Epithelial cell of proximal tubule (primary cell): ENCODE measurements at regions not wholly inside any gene's neighbourhood (a gene's known extent, or its start where the extent isn't known, plus 50 kb on each side); places are given as distances from the start of the nearest gene placed in this dataset.

Experiments
- DNase-seq: peaks from one replicate; pipeline ENCODE4 v3.0.0-alpha.2; 2011; ENCODE audit warnings: low read depth
- H3K4me3 ChIP-seq: 2 replicates; pipeline ENCODE4 v1.5.1; 2011; ENCODE audit warnings: low read depth, mild to moderate bottlenecking, low read length
- CTCF ChIP-seq: conservative IDR thresholded peaks from 2 replicates; pipeline ENCODE4 v1.5.1; 2012; ENCODE audit warnings: low read depth, mild to moderate bottlenecking, low read length

GRCh38 chr2:58928973-58929372 lies 687.8 kb upstream of the FANCL start:
- no peak overlapping the region for H3K4me3 ChIP-seq
- no peak for DNase-seq
- no peak for TF ChIP-seq CTCF

GRCh38 chr2:58928391-58928790 lies 687.3 kb upstream of the FANCL start:
- no peak overlapping the region for H3K4me3 ChIP-seq
- DNase-seq, result no peak
- no peak for TF ChIP-seq CTCF

- no peak for DNase-seq
- H3K4me3 ChIP-seq, result no peak overlapping the region
- TF ChIP-seq CTCF, result no peak
Measured at GRCh38 chr2:58926112-58926511, 685.0 kb upstream of the FANCL start.

GRCh38 chr2:58925676-58926081 lies 684.6 kb upstream of the FANCL start:
- H3K4me3 ChIP-seq, result no peak overlapping the region
- DNase-seq, result no peak
- TF ChIP-seq CTCF, result no peak

- TF ChIP-seq CTCF, result no peak
- no peak for DNase-seq
- no peak overlapping the region for H3K4me3 ChIP-seq
Measured at GRCh38 chr2:58923869-58924268, 682.7 kb upstream of the FANCL start.

GRCh38 chr2:58922245-58922644 lies 681.1 kb upstream of the FANCL start:
- DNase-seq, result no peak
- no peak overlapping the region for H3K4me3 ChIP-seq
- no peak for TF ChIP-seq CTCF

- no peak overlapping the region for H3K4me3 ChIP-seq
- TF ChIP-seq CTCF, result no peak
- no peak for DNase-seq
Measured at GRCh38 chr2:58921676-58922075, 680.6 kb upstream of the FANCL start.
